CD4-positive, alpha-beta memory T cell (primary cell): ENCODE measurements at regions not wholly inside any gene's neighbourhood (a gene's known extent, or its start where the extent isn't known, plus 50 kb on each side); places are given as distances from the start of the nearest gene placed in this dataset.

Experiments
- CTCF ChIA-PET: fragments of 350-600 bp; sonication (Branson Sonifier 250); formaldehyde crosslinking; loops from one replicate; lab custom pipeline; 2021; ENCODE audit warnings: inconsistent platforms; ENCODE audit not compliant: partially characterized antibody; lab: Charles Lee
- POLR2A ChIA-PET: fragments of 350-600 bp; sonication (Branson Sonifier 250); formaldehyde crosslinking; loops from one replicate; lab custom pipeline; 2021; ENCODE audit not compliant: partially characterized antibody; lab: Charles Lee
- DNase-seq, 5 donors: peaks; one replicate each; pipeline versions ENCODE4 v3.0.0 to v3.0.0-alpha.2; 2020 to 2022; ENCODE audit warnings: mixed read lengths in 1 of 5
- H3K27ac ChIP-seq: one replicate; pipeline ENCODE4 v1.7.0; 2013; ENCODE audit warnings: low read depth, low read length
- H3K27me3 ChIP-seq: 2 replicates; pipeline ENCODE4 v1.7.0; 2013; ENCODE audit warnings: mild to moderate bottlenecking, low read length, moderate library complexity; ENCODE audit not compliant: insufficient read depth
- H3K36me3 ChIP-seq: 2 replicates; pipeline ENCODE4 v1.7.0; 2013; ENCODE audit warnings: mild to moderate bottlenecking, low read length, moderate library complexity; ENCODE audit not compliant: insufficient read depth
- H3K4me1 ChIP-seq: 2 replicates; pipeline ENCODE4 v1.7.0; 2013; ENCODE audit warnings: mild to moderate bottlenecking, low read length, moderate library complexity; ENCODE audit not compliant: insufficient read depth
- H3K4me3 ChIP-seq, 2 donors: one replicate each; pipeline ENCODE4 v1.7.0; 2013; ENCODE audit warnings: low read length in 2 of 2, mild to moderate bottlenecking in 1 of 2
- H3K9me3 ChIP-seq, 2 donors: one replicate each; pipeline ENCODE4 v1.7.0; 2013; ENCODE audit warnings: low read length in 2 of 2, control low read depth in 1 of 2; ENCODE audit not compliant: control insufficient read depth in 1 of 2
- H3K27ac Mint-ChIP-seq, 7 donors: one replicate each; pipeline ENCODE4 v1.8.0; 2020 to 2021; ENCODE audit warnings: mixed read lengths in 7 of 7, mild to moderate bottlenecking in 6 of 7, inconsistent platforms in 3 of 7, moderate library complexity in 3 of 7
- H3K27me3 Mint-ChIP-seq, 2 donors: one replicate each; pipeline ENCODE4 v1.8.0; 2020 to 2021; ENCODE audit warnings: mixed read lengths in 2 of 2
- H3K36me3 Mint-ChIP-seq, 2 donors: one replicate each; pipeline ENCODE4 v1.8.0; 2020 to 2021; ENCODE audit warnings: mixed read lengths in 2 of 2, inconsistent platforms in 1 of 2, mild to moderate bottlenecking in 1 of 2
- H3K4me1 Mint-ChIP-seq, 4 donors: one replicate each; pipeline ENCODE4 v1.8.0; 2020 to 2021; ENCODE audit warnings: mixed read lengths in 4 of 4, mild to moderate bottlenecking in 1 of 4
- H3K4me3 Mint-ChIP-seq, 8 donors: one replicate each; pipeline ENCODE4 v1.8.0; 2020 to 2021; ENCODE audit warnings: mixed read lengths in 8 of 8, mild to moderate bottlenecking in 7 of 8, moderate library complexity in 6 of 8, inconsistent platforms in 3 of 8
- H3K9me3 Mint-ChIP-seq, 8 donors: one replicate each; pipeline ENCODE4 v1.8.0; 2020 to 2021; ENCODE audit warnings: mixed read lengths in 8 of 8, mild to moderate bottlenecking in 5 of 8, inconsistent platforms in 3 of 8, moderate library complexity in 1 of 8
- intact Hi-C: fragments of 100-400 bp; cut with micrococcal nuclease; formaldehyde crosslinking; loops from one replicate; pipeline ENCODE4 v1.15.1; 2023

- Mint-ChIP-seq H3K9me3 (peaks cover 0 to 12% (median 0%) of the 10 kb centered on the region in 8 donors), H3K27me3 (no peaks in the 10 kb centered on the region), H3K27ac (no peak overlapping the region), H3K4me3 (no peak overlapping the region), H3K36me3 (no peaks in the 10 kb centered on the region), H3K4me1 (no peaks in the 10 kb centered on the region)
- POLR2A ChIA-PET = no interaction called here
- H3K4me1 ChIP-seq = no peaks in the 10 kb centered on the region
- H3K27ac ChIP-seq = no peak overlapping the region
- intact Hi-C loops = no loop called here
- DNase-seq = no peak
- no peak overlapping the region for H3K4me3 ChIP-seq
- CTCF ChIA-PET = no interaction called here
- H3K36me3 ChIP-seq = no peaks in the 10 kb centered on the region
- no peaks in the 10 kb centered on the region for H3K9me3 ChIP-seq
- no peaks in the 10 kb centered on the region for H3K27me3 ChIP-seq
Measured at GRCh38 chr6:19086480-19086879, 699.3 kb downstream of the RNF144B start.

GRCh38 chr6:19087296-19087695 lies 700.1 kb downstream of the RNF144B start:
- ChIA-PET POLR2A (no interaction called here), CTCF (no interaction called here)
- H3K27ac Mint-ChIP-seq = no peak overlapping the region
- no peak overlapping the region for H3K27ac ChIP-seq
- H3K4me3 ChIP-seq = no peak overlapping the region
- H3K36me3 Mint-ChIP-seq = no peaks in the 10 kb centered on the region
- DNase-seq = no peak
- H3K9me3 ChIP-seq = no peaks in the 10 kb centered on the region
- no peaks in the 10 kb centered on the region for H3K36me3 ChIP-seq
- H3K4me1 ChIP-seq = no peaks in the 10 kb centered on the region
- no peaks in the 10 kb centered on the region for H3K27me3 Mint-ChIP-seq
- H3K9me3 Mint-ChIP-seq = peaks cover 0 to 12% (median 0%) of the 10 kb centered on the region in 8 donors
- H3K4me3 Mint-ChIP-seq = no peak overlapping the region
- intact Hi-C loops = no loop called here
- H3K4me1 Mint-ChIP-seq = no peaks in the 10 kb centered on the region
- no peaks in the 10 kb centered on the region for H3K27me3 ChIP-seq

- H3K27me3 Mint-ChIP-seq = no peaks in the 10 kb centered on the region
- Histone ChIP-seq H3K9me3 (no peaks in the 10 kb centered on the region), H3K27me3 (no peaks in the 10 kb centered on the region), H3K4me3 (no peak overlapping the region), H3K27ac (no peak overlapping the region), H3K36me3 (no peaks in the 10 kb centered on the region), H3K4me1 (no peaks in the 10 kb centered on the region)
- no peaks in the 10 kb centered on the region for H3K4me1 Mint-ChIP-seq
- POLR2A ChIA-PET = no interaction called here
- peaks cover 0 to 9% (median 0%) of the 10 kb centered on the region in 8 donors for H3K9me3 Mint-ChIP-seq
- no peak overlapping the region for H3K4me3 Mint-ChIP-seq
- H3K27ac Mint-ChIP-seq = no peak overlapping the region
- no peaks in the 10 kb centered on the region for H3K36me3 Mint-ChIP-seq
- CTCF ChIA-PET = no interaction called here
- DNase-seq = no peak
- intact Hi-C loops = no loop called here
Measured at GRCh38 chr6:19087897-19088296, 700.7 kb downstream of the RNF144B start.

DNA sequence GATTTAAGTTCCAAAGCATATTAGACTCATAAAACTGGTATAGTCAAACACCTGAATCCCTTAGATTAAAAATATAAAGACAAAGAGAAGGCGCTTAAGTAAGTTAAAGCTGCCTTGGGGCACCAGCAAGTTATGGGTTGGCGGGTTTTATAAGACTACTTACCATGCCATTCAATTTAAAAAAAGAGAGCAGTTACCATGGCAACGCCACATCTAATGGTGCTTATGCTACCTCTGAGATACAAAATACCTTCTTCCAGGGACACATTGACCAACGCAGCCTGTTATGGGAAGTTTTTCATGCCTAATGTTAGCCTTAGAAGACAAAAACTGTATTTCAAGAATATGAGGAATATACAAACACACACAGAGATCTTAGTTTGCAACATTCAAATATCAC lies 713.6 kb downstream of the RNF144B start:
- H3K4me3 ChIP-seq = no peak overlapping the region
- peaks cover 2 to 21% (median 6%) of the 10 kb centered on the region in 8 donors for H3K9me3 Mint-ChIP-seq
- H3K36me3 Mint-ChIP-seq = no peaks in the 10 kb centered on the region
- H3K4me1 ChIP-seq = no peaks in the 10 kb centered on the region
- H3K36me3 ChIP-seq = no peaks in the 10 kb centered on the region
- H3K27ac ChIP-seq = no peak overlapping the region
- CTCF ChIA-PET = no interaction called here
- POLR2A ChIA-PET = no interaction called here
- intact Hi-C loops = no loop called here
- no peaks in the 10 kb centered on the region for H3K4me1 Mint-ChIP-seq
- no peaks in the 10 kb centered on the region for H3K27me3 ChIP-seq
- H3K4me3 Mint-ChIP-seq = no peak overlapping the region
- H3K9me3 ChIP-seq = peaks cover 0 to 6% of the 10 kb centered on the region in 2 donors
- no peaks in the 10 kb centered on the region for H3K27me3 Mint-ChIP-seq
- DNase-seq = no peak
- no peak overlapping the region for H3K27ac Mint-ChIP-seq

- Mint-ChIP-seq H3K27me3 (no peaks in the 10 kb centered on the region), H3K27ac (no peak overlapping the region), H3K4me1 (no peaks in the 10 kb centered on the region), H3K9me3 (peaks cover 3 to 34% (median 10%) of the 10 kb centered on the region in 8 donors), H3K36me3 (no peaks in the 10 kb centered on the region), H3K4me3 (no peak overlapping the region)
- Histone ChIP-seq H3K27me3 (no peaks in the 10 kb centered on the region), H3K4me1 (no peaks in the 10 kb centered on the region), H3K36me3 (no peaks in the 10 kb centered on the region), H3K27ac (no peak overlapping the region), H3K4me3 (no peak overlapping the region), H3K9me3 (peaks cover 0 to 6% of the 10 kb centered on the region in 2 donors)
- DNase-seq = no peak
- POLR2A ChIA-PET = no interaction called here
- CTCF ChIA-PET = no interaction called here
- intact Hi-C loops = no loop called here
Measured at GRCh38 chr6:19102936-19103335, 715.8 kb downstream of the RNF144B start.

GRCh38 chr6:19107468-19107867 lies 720.3 kb downstream of the RNF144B start:
- CTCF ChIA-PET = no interaction called here
- no peak overlapping the region for H3K4me3 Mint-ChIP-seq
- no peak overlapping the region for H3K27ac ChIP-seq
- H3K27ac Mint-ChIP-seq = no peak overlapping the region
- H3K9me3 ChIP-seq = peaks cover 0 to 6% of the 10 kb centered on the region in 2 donors
- H3K4me1 ChIP-seq = no peaks in the 10 kb centered on the region
- no peaks in the 10 kb centered on the region for H3K4me1 Mint-ChIP-seq
- no peaks in the 10 kb centered on the region for H3K36me3 Mint-ChIP-seq
- no peaks in the 10 kb centered on the region for H3K27me3 ChIP-seq
- H3K27me3 Mint-ChIP-seq = no peaks in the 10 kb centered on the region
- peaks cover 5 to 39% (median 13%) of the 10 kb centered on the region in 8 donors for H3K9me3 Mint-ChIP-seq
- POLR2A ChIA-PET = no interaction called here
- H3K4me3 ChIP-seq = no peak overlapping the region
- intact Hi-C loops = no loop called here
- H3K36me3 ChIP-seq = no peaks in the 10 kb centered on the region
- no peak for DNase-seq

DNA sequence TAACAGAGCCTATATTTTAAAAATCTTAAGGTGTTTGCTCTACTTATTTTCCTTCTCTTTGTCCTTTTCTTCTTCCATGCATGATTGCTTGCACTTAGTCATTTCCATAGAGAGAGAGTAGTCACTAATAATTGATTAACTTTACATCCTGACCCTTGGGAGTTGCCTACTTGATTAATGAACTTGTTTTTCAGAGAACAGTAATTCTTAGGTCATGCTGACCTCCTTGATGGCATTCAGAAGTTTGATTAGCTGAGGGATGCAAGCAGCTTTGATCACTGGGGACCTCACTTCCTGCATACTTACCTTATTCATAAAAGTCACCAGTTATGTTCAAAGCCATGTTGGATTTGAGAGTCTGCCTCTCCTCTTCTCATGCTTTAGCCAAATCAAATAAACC lies 715.6 kb upstream of the ID4 start:
- no peaks in the 10 kb centered on the region for H3K36me3 ChIP-seq
- no peak overlapping the region for H3K4me3 ChIP-seq
- no peak for DNase-seq
- Mint-ChIP-seq H3K9me3 (peaks cover 0 to 12% (median 5%) of the 10 kb centered on the region in 8 donors), H3K27me3 (no peaks in the 10 kb centered on the region), H3K4me3 (no peak overlapping the region), H3K36me3 (no peaks in the 10 kb centered on the region), H3K4me1 (no peaks in the 10 kb centered on the region), H3K27ac (no peak overlapping the region)
- no peaks in the 10 kb centered on the region for H3K4me1 ChIP-seq
- ChIA-PET POLR2A (no interaction called here), CTCF (no interaction called here)
- H3K27me3 ChIP-seq = no peaks in the 10 kb centered on the region
- no peak overlapping the region for H3K27ac ChIP-seq
- intact Hi-C loops = no loop called here
- no peaks in the 10 kb centered on the region for H3K9me3 ChIP-seq

GRCh38 chr6:19127081-19127480 lies 710.1 kb upstream of the ID4 start:
- no peaks in the 10 kb centered on the region for H3K4me1 Mint-ChIP-seq
- no peaks in the 10 kb centered on the region for H3K36me3 Mint-ChIP-seq
- CTCF ChIA-PET = no interaction called here
- no peak overlapping the region for H3K27ac Mint-ChIP-seq
- Histone ChIP-seq H3K9me3 (no peaks in the 10 kb centered on the region), H3K36me3 (no peaks in the 10 kb centered on the region), H3K4me1 (no peaks in the 10 kb centered on the region), H3K27ac (no peak overlapping the region), H3K27me3 (no peaks in the 10 kb centered on the region), H3K4me3 (no peak overlapping the region)
- POLR2A ChIA-PET = no interaction called here
- intact Hi-C loops = no loop called here
- no peak for DNase-seq
- H3K27me3 Mint-ChIP-seq = no peaks in the 10 kb centered on the region
- peaks cover 0 to 9% (median 4%) of the 10 kb centered on the region in 8 donors for H3K9me3 Mint-ChIP-seq
- H3K4me3 Mint-ChIP-seq = no peak overlapping the region
